GM21717 (cell line): ENCODE measurements at regions not wholly inside any gene's neighbourhood (a gene's known extent, or its start where the extent isn't known, plus 50 kb on each side); places are given as distances from the start of the nearest gene placed in this dataset.
"Not testable (repeated sequence)": the region's sequence is repeated elsewhere in the genome, so short reads cannot be mapped to it uniquely, and the experiment has no call there.

Source experiments
- ATAC-seq: cut with Tn5 transposase; IDR thresholded peaks from one replicate; pipeline ENCODE4 v1.9.1; 2021; ENCODE audit warnings: mild to moderate bottlenecking, moderate library complexity; ENCODE audit not compliant: unreplicated experiment

- no peak for ATAC-seq
Observed at GRCh38 chr14:84282618-84283017, 1247.3 kb upstream of the FLRT2 start.

GRCh38 chr14:84288781-84289180 is 1241.2 kb upstream of the FLRT2 start:
- no peak for ATAC-seq

- ATAC-seq: no peak
Observed at GRCh38 chr14:84298663-84299195, 1231.2 kb upstream of the FLRT2 start.

GRCh38 chr14:84303140-84303539 is 1226.8 kb upstream of the FLRT2 start:
- ATAC-seq: no peak

- no peak for ATAC-seq
Observed at GRCh38 chr14:84312551-84312950, 1217.4 kb upstream of the FLRT2 start.

- ATAC-seq: no peak
Observed at GRCh38 chr14:84323450-84323849, 1206.5 kb upstream of the FLRT2 start.

- no peak for ATAC-seq
Observed at GRCh38 chr14:84323978-84324377, 1206.0 kb upstream of the FLRT2 start.

GRCh38 chr14:84336433-84336832 is 1193.5 kb upstream of the FLRT2 start:
- ATAC-seq: no peak

- no peak for ATAC-seq
Observed at GRCh38 chr14:84340938-84341337, 1189.0 kb upstream of the FLRT2 start.

- ATAC-seq: not testable (repeated sequence)
Observed at GRCh38 chr14:84341867-84342266, 1188.1 kb upstream of the FLRT2 start.

GRCh38 chr14:84343656-84344055 is 1186.3 kb upstream of the FLRT2 start:
- ATAC-seq: no peak

GRCh38 chr14:84351646-84352045 is 1178.3 kb upstream of the FLRT2 start:
- ATAC-seq: no peak

GRCh38 chr14:84361476-84361875 is 1168.5 kb upstream of the FLRT2 start:
- no peak for ATAC-seq

GRCh38 chr14:84375235-84375634 is 1154.7 kb upstream of the FLRT2 start:
- no peak for ATAC-seq

GRCh38 chr14:84390010-84390409 is 1139.9 kb upstream of the FLRT2 start:
- ATAC-seq: no peak

- no peak for ATAC-seq
Observed at GRCh38 chr14:84397631-84398030, 1132.3 kb upstream of the FLRT2 start.

GRCh38 chr14:84399296-84399910 is 1130.5 kb upstream of the FLRT2 start:
- no peak for ATAC-seq

- ATAC-seq: no peak
Observed at GRCh38 chr14:84401631-84402030, 1128.3 kb upstream of the FLRT2 start.

- no peak for ATAC-seq
Observed at GRCh38 chr14:84403585-84403984, 1126.4 kb upstream of the FLRT2 start.

- ATAC-seq: no peak
Observed at GRCh38 chr14:84404246-84404645, 1125.7 kb upstream of the FLRT2 start.

GRCh38 chr14:84409435-84409834 is 1120.5 kb upstream of the FLRT2 start:
- no peak for ATAC-seq

GRCh38 chr14:84410344-84410743 is 1119.6 kb upstream of the FLRT2 start:
- no peak for ATAC-seq

GRCh38 chr14:84420221-84420620 is 1109.7 kb upstream of the FLRT2 start:
- no peak for ATAC-seq
